CD4-positive, alpha-beta T cell treated with Interleukin-15 for 1 hour (primary cell): ENCODE measurements at regions not wholly inside any gene's neighbourhood (a gene's known extent, or its start where the extent isn't known, plus 50 kb on each side); places are given as distances from the start of the nearest gene placed in this dataset.
A peak's percentile ranks its signal among the peaks of the same experiment; 100 is the strongest.
"Not testable (repeated sequence)": the region's sequence is repeated elsewhere in the genome, so short reads cannot be mapped to it uniquely, and the experiment has no call there.

Source experiments
- DNase-seq: peaks from one replicate; pipeline ENCODE4 v3.0.0-alpha.2; 2020

GRCh38 chr1:148354913-148355308 lies 128.2 kb downstream of the PPIAL4G start:
- DNase-seq: no peak

- no peak for DNase-seq
These were observed 128.7 kb downstream of the PPIAL4G start for GRCh38 chr1:148354284-148354912.

GRCh38 chr1:148353461-148354283 lies 129.4 kb downstream of the PPIAL4G start:
- DNase-seq: no peak

GRCh38 chr1:148352470-148353053 lies 130.5 kb downstream of the PPIAL4G start:
- no peak for DNase-seq

- DNase-seq: no peak
These were observed 135.3 kb downstream of the PPIAL4G start for GRCh38 chr1:148347781-148348180.

GRCh38 chr1:148345659-148346151 lies 137.4 kb downstream of the PPIAL4G start:
- DNase-seq: peak; percentile 30

GRCh38 chr1:148344651-148345050 lies 138.5 kb downstream of the PPIAL4G start:
- not testable (repeated sequence) for DNase-seq

GRCh38 chr1:148341729-148342128 lies 141.4 kb downstream of the PPIAL4G start:
- not testable (repeated sequence) for DNase-seq

- not testable (repeated sequence) for DNase-seq
These were observed 146.8 kb downstream of the PPIAL4G start for GRCh38 chr1:148336121-148336918.

GRCh38 chr1:148334339-148335130 lies 148.6 kb downstream of the PPIAL4G start:
- DNase-seq: peak; percentile 85

- DNase-seq: no peak
These were observed 149.2 kb downstream of the PPIAL4G start for GRCh38 chr1:148333875-148334338.

GRCh38 chr1:148328884-148329283 lies 154.2 kb downstream of the PPIAL4G start:
- no peak for DNase-seq

- DNase-seq: not testable (repeated sequence)
These were observed 158.1 kb downstream of the PPIAL4G start for GRCh38 chr1:148325031-148325430.

GRCh38 chr1:148324465-148324864 lies 158.6 kb downstream of the PPIAL4G start:
- not testable (repeated sequence) for DNase-seq

GRCh38 chr1:148320079-148320478 lies 163.0 kb downstream of the PPIAL4G start:
- DNase-seq: not testable (repeated sequence)

GRCh38 chr1:148318904-148319242 lies 164.2 kb downstream of the PPIAL4G start:
- no peak for DNase-seq

GRCh38 chr1:148318123-148318903 lies 164.8 kb downstream of the PPIAL4G start:
- DNase-seq: peak; percentile 64

- no peak for DNase-seq
These were observed 165.4 kb upstream of the NBPF11 start for GRCh38 chr1:148317288-148317985.

- DNase-seq: no peak
These were observed 163.2 kb upstream of the NBPF11 start for GRCh38 chr1:148315071-148315811.

GRCh38 chr1:148310807-148311206 lies 158.7 kb upstream of the NBPF11 start:
- no peak for DNase-seq
